H9 (cell line): ENCODE measurements at regions not wholly inside any gene's neighbourhood (a gene's known extent, or its start where the extent isn't known, plus 50 kb on each side); places are given as distances from the start of the nearest gene placed in this dataset.

Source experiments
- DNase-seq: peaks from one replicate; pipeline ENCODE4 v3.0.0-alpha.2; 2017
- H2AFZ ChIP-seq: one replicate; pipeline ENCODE4 v1.6.1; 2013; ENCODE audit warnings: mild to moderate bottlenecking, low read length, control low read depth, moderate library complexity
- H2AK5ac ChIP-seq: 2 replicates; pipeline ENCODE4 v1.6.1; 2013; ENCODE audit warnings: low read length, control low read depth, mixed read lengths; ENCODE audit not compliant: insufficient read length
- H2BK120ac ChIP-seq: one replicate; pipeline ENCODE4 v1.6.1; 2013; ENCODE audit warnings: low read depth, mild to moderate bottlenecking, low read length, control low read depth, inconsistent platforms; ENCODE audit not compliant: poor library complexity, severe bottlenecking
- H2BK12ac ChIP-seq: 2 replicates; pipeline ENCODE4 v1.6.1; 2013; ENCODE audit warnings: low read length, control low read depth, mixed read lengths, low read depth; ENCODE audit not compliant: insufficient read length
- H2BK15ac ChIP-seq: 2 replicates; pipeline ENCODE4 v1.6.1; 2013; ENCODE audit warnings: low read depth, low read length, control low read depth
- H2BK20ac ChIP-seq: one replicate; pipeline ENCODE4 v1.6.1; 2013; ENCODE audit warnings: low read depth, mild to moderate bottlenecking, low read length, control low read depth, inconsistent platforms; ENCODE audit not compliant: poor library complexity, severe bottlenecking
- H2BK5ac ChIP-seq: 2 replicates; pipeline ENCODE4 v1.6.1; 2013; ENCODE audit warnings: low read length, control low read depth, mixed read lengths; ENCODE audit not compliant: insufficient read length
- H3K14ac ChIP-seq: 2 replicates; pipeline ENCODE4 v1.6.1; 2013; ENCODE audit warnings: low read length, control low read depth; ENCODE audit not compliant: insufficient read depth
- H3K18ac ChIP-seq: 2 replicates; pipeline ENCODE4 v1.6.1; 2013; ENCODE audit warnings: low read depth, mild to moderate bottlenecking, mixed read lengths, low read length, control low read depth; ENCODE audit not compliant: insufficient read length
- H3K23ac ChIP-seq: 2 replicates; pipeline ENCODE4 v1.6.1; 2013; ENCODE audit warnings: low read length, control low read depth, mixed read lengths, low read depth; ENCODE audit not compliant: insufficient read length
- H3K23me2 ChIP-seq: 2 replicates; pipeline ENCODE4 v1.6.1; 2013; ENCODE audit warnings: low read depth, mild to moderate bottlenecking, mixed read lengths, low read length, control low read depth; ENCODE audit not compliant: insufficient read length, poor library complexity, severe bottlenecking
- H3K27ac ChIP-seq: 2 replicates; pipeline ENCODE4 v1.5.1; 2013; ENCODE audit warnings: low read length, control low read depth, mixed read lengths, low read depth; ENCODE audit not compliant: insufficient read length
- H3K27me3 ChIP-seq: 2 replicates; pipeline ENCODE4 v1.6.1; 2013; ENCODE audit warnings: low read length, control low read depth, inconsistent platforms; ENCODE audit not compliant: insufficient read depth
- H3K4ac ChIP-seq: 2 replicates; pipeline ENCODE4 v1.6.1; 2013; ENCODE audit warnings: low read depth, mild to moderate bottlenecking, control low read depth, inconsistent platforms, low read length, moderate library complexity
- H3K4me1 ChIP-seq: 2 replicates; pipeline ENCODE4 v1.6.1; 2013; ENCODE audit warnings: low read length, control low read depth, inconsistent platforms; ENCODE audit not compliant: insufficient read depth
- H3K4me2 ChIP-seq: 2 replicates; pipeline ENCODE4 v1.6.1; 2013; ENCODE audit warnings: low read length, control low read depth, mixed read lengths; ENCODE audit not compliant: insufficient read length, insufficient read depth
- H3K56ac ChIP-seq: 2 replicates; pipeline ENCODE4 v1.6.1; 2013; ENCODE audit warnings: low read depth, mild to moderate bottlenecking, mixed read lengths, low read length, control low read depth; ENCODE audit not compliant: insufficient read length
- H3K79me1 ChIP-seq: 2 replicates; pipeline ENCODE4 v1.6.1; 2013; ENCODE audit warnings: low read depth, mild to moderate bottlenecking, moderate library complexity, low read length, control low read depth, inconsistent platforms; ENCODE audit not compliant: insufficient read depth, poor library complexity, severe bottlenecking
- H3K79me2 ChIP-seq: 2 replicates; pipeline ENCODE4 v1.6.1; 2013; ENCODE audit warnings: low read length, control low read depth, inconsistent platforms; ENCODE audit not compliant: insufficient read depth
- H3K9ac ChIP-seq: 2 replicates; pipeline ENCODE4 v1.6.1; 2013; ENCODE audit warnings: low read length, control low read depth, mixed read lengths; ENCODE audit not compliant: insufficient read length; ENCODE audit errors: extremely low read depth
- H3K9me3 ChIP-seq: one replicate; pipeline ENCODE4 v1.6.1; 2013; ENCODE audit warnings: low read depth, low read length, inconsistent platforms; ENCODE audit not compliant: control insufficient read depth
- H3T11ph ChIP-seq: one replicate; pipeline ENCODE4 v1.6.1; 2013; ENCODE audit warnings: mild to moderate bottlenecking, low read length, control low read depth, inconsistent platforms
- H4K20me1 ChIP-seq: one replicate; pipeline ENCODE4 v1.6.1; 2013; ENCODE audit not compliant: control insufficient read depth, insufficient read length, insufficient read depth
- H4K5ac ChIP-seq: 2 replicates; pipeline ENCODE4 v1.6.1; 2013; ENCODE audit warnings: low read depth, mild to moderate bottlenecking, mixed read lengths, low read length, control low read depth; ENCODE audit not compliant: insufficient read length
- H4K8ac ChIP-seq: replicated peaks from 2 replicates; pipeline ENCODE4 v1.6.1; 2013; ENCODE audit warnings: low read length, control low read depth, mixed read lengths, low read depth; ENCODE audit not compliant: insufficient read length
- H4K91ac ChIP-seq: 2 replicates; pipeline ENCODE4 v1.6.1; 2013; ENCODE audit warnings: low read depth, mild to moderate bottlenecking, moderate library complexity, mixed read lengths, low read length, control low read depth; ENCODE audit not compliant: insufficient read length
- H3K27ac Mint-ChIP-seq, 3 experiments: 2 replicates in 2 of 3; 3 replicates in 1 of 3; pipeline ENCODE4 v1.8.0; 2020 to 2021; ENCODE audit warnings: mixed read lengths in 3 of 3, mild to moderate bottlenecking in 1 of 3, moderate library complexity in 1 of 3
- H3K27me3 Mint-ChIP-seq: 2 replicates; pipeline ENCODE4 v1.8.0; 2021; ENCODE audit warnings: low read depth, mild to moderate bottlenecking, moderate library complexity, mixed read lengths
- H3K36me3 Mint-ChIP-seq, 3 experiments: 2 replicates in 2 of 3; 3 replicates in 1 of 3; pipeline ENCODE4 v1.8.0; 2020 to 2021; ENCODE audit warnings: low read depth in 3 of 3, mixed read lengths in 3 of 3; ENCODE audit not compliant: insufficient read depth in 1 of 3
- H3K4me1 Mint-ChIP-seq, 2 experiments: 2 replicates each; pipeline ENCODE4 v1.8.0; 2020; ENCODE audit warnings: mixed read lengths in 2 of 2
- H3K4me3 Mint-ChIP-seq, 2 experiments: 2 replicates in 1 of 2; 3 replicates in 1 of 2; pipeline ENCODE4 v1.8.0; 2020 to 2021; ENCODE audit warnings: mild to moderate bottlenecking in 2 of 2, mixed read lengths in 2 of 2, moderate library complexity in 1 of 2
- H3K9me3 Mint-ChIP-seq, 2 experiments: 2 replicates in 1 of 2; 3 replicates in 1 of 2; pipeline ENCODE4 v1.8.0; 2020; ENCODE audit warnings: mild to moderate bottlenecking in 2 of 2, mixed read lengths in 2 of 2, moderate library complexity in 1 of 2
- CTCF ChIP-seq: fragments of 200-600 bp; sonication (generic); conservative IDR thresholded peaks from 3 replicates; pipeline ENCODE4 v1.8.0; 2021; ENCODE audit warnings: antibody characterized with exemption, mild to moderate bottlenecking
- WGBS: extraction: QIAGEN DNeasy Blood & Tissue Kit; methylation state at CpG from one replicate; pipeline ENCODE4 v1.1.7; 2013; ENCODE audit warnings: missing lambda C conversion rate, low lambda C conversion rate, mixed read lengths; ENCODE audit not compliant: insufficient read length; ENCODE audit errors: extremely low coverage; 5-methylcytosine and 5-hydroxymethylcytosine counted together

- H3K9ac ChIP-seq, result no peak overlapping the region
- Mint-ChIP-seq H3K9me3 (no peaks in the 10 kb centered on the region), H3K4me3 (no peak overlapping the region), H3K4me1 (no peaks in the 10 kb centered on the region), H3K36me3 (no peaks in the 10 kb centered on the region), H3K27ac (no peak overlapping the region), H3K27me3 (no peaks in the 10 kb centered on the region)
- no peak overlapping the region for H4K8ac ChIP-seq
- no peaks in the 10 kb centered on the region for H3K23me2 ChIP-seq
- no peak overlapping the region for H2BK20ac ChIP-seq
- H3K4me1 ChIP-seq, result no peaks in the 10 kb centered on the region
- H3K4ac ChIP-seq, result no peak overlapping the region
- no peak overlapping the region for H4K91ac ChIP-seq
- no peaks in the 10 kb centered on the region for H3K79me2 ChIP-seq
- no peak overlapping the region for H3K56ac ChIP-seq
- H3T11ph ChIP-seq, result no peak overlapping the region
- no peaks in the 10 kb centered on the region for H3K27me3 ChIP-seq
- no peak overlapping the region for H3K14ac ChIP-seq
- H4K20me1 ChIP-seq, result no peaks in the 10 kb centered on the region
- H3K4me2 ChIP-seq, result no peak overlapping the region
- no peak overlapping the region for H2BK120ac ChIP-seq
- H3K79me1 ChIP-seq, result no peaks in the 10 kb centered on the region
- no peak overlapping the region for H3K23ac ChIP-seq
- no peak overlapping the region for H4K5ac ChIP-seq
- H3K27ac ChIP-seq, result no peak overlapping the region
- no peak overlapping the region for H2BK12ac ChIP-seq
- no peak for DNase-seq
- H2AK5ac ChIP-seq, result no peak overlapping the region
- H2BK5ac ChIP-seq, result no peak overlapping the region
- no peak for TF ChIP-seq CTCF
- H3K9me3 ChIP-seq, result no peaks in the 10 kb centered on the region
- no peak overlapping the region for H2BK15ac ChIP-seq
- H3K18ac ChIP-seq, result no peak overlapping the region
- no CpG with 5 or more reads among the region's 2 CpGs for WGBS
- no peak overlapping the region for H2AFZ ChIP-seq
Observed at GRCh38 chr21:19405326-19405725, 1001.7 kb upstream of the TMPRSS15 start.
